ENCODE measurements at regions not wholly inside any gene's neighbourhood (a gene's known extent, or its start where the extent isn't known, plus 50 kb on each side); places are given as distances from the start of the nearest gene placed in this dataset.

DNA sequence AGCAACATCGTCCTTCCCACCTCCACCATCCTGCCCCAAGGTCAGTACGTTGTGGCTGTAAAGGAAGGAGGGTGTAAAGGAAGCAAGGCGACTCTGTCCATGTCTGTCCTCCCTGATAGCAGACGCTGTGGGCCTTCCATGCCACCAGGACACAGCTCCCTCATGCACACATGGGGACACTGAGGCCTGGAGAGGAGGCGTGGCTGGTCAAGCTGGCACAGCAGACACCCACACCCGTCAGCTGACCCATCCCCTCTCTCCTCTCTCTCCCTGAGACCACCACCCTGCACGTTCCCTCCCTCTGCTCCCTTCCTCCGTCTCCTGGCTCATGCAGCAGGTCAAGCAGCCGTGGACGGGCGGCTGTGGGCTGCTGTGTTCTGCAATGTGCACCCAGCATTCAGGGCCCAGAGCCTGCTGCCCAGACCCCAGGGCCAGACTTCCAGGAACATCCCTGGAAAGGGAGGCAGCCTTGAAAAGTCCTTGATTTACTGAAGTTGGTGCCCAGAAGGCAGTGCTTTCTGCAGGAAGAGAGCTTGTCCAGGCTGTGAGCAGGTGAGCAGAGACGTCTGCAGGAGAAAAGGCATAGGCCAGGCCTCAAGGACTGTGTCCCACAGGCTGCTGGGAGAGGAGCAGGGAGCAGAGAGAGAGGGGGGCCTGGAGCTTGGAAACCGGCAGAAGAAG is 133.6 kb downstream of the DDX1 start:
- TF ChIP-seq POLR2AphosphoS5 (IDR thresholded peaks at IDR 0.05; ENCODE audit: low read depth, low read length), result no peak
- no peak for TF ChIP-seq POLR2A (IDR thresholded peaks at IDR 0.05; ENCODE audit: low read depth, low read length)

All from GM12892 (cell line).